ENCODE measurements at regions not wholly inside any gene's neighbourhood (a gene's known extent, or its start where the extent isn't known, plus 50 kb on each side); places are given as distances from the start of the nearest gene placed in this dataset.

GRCh38 chr5:130870691-130871090 lies 294.4 kb downstream of the HINT1 start:
- TF ChIP-seq EZH2phosphoT487 (IDR thresholded peaks at IDR 0.05; ENCODE audit: insufficient read depth, low read depth) (no peak), EZH2 (IDR thresholded peaks at IDR 0.05; ENCODE audit: insufficient read depth, poor library complexity, severe bottlenecking) (no peak)

Data from GM23248 (cell line).